HEK293 (cell line): ENCODE measurements at regions not wholly inside any gene's neighbourhood (a gene's known extent, or its start where the extent isn't known, plus 50 kb on each side); places are given as distances from the start of the nearest gene placed in this dataset.

Experiments
- CTCF ChIA-PET: fragments of 350-600 bp; formaldehyde crosslinking; extraction: SDS; loops from one replicate; lab custom pipeline; 2021; ENCODE audit warnings: antibody characterized with exemption; lab: Yijun Ruan, JAX
- POLR2A ChIA-PET: fragments of 300-600 bp; formaldehyde crosslinking; extraction: SDS; loops from one replicate; lab custom pipeline; 2020; ENCODE audit warnings: antibody characterized with exemption, inconsistent platforms; lab: Yijun Ruan, JAX
- H3K27ac ChIP-seq: fragments of 200-500 bp; sonication (Bioruptor generic); 2 replicates; pipeline ENCODE4 v1.5.1; 2014; ENCODE audit warnings: low read depth, low read length, control low read depth, inconsistent platforms; ENCODE audit errors: extremely low read depth
- H3K36me3 ChIP-seq, 2 experiments: fragments of 200-500 bp in 1 of 2; sonication (Bioruptor generic) in 1 of 2; 1 replicate in 1 of 2; 2 replicates in 1 of 2; pipeline ENCODE4 v1.5.1; 2014 to 2017; ENCODE audit warnings: inconsistent platforms in 2 of 2, low read length in 2 of 2; ENCODE audit not compliant: control insufficient read depth in 2 of 2, insufficient read depth in 1 of 2
- H3K4me1 ChIP-seq: fragments of 200-500 bp; sonication (Bioruptor generic); 2 replicates; pipeline ENCODE4 v1.5.1; 2014; ENCODE audit warnings: mild to moderate bottlenecking, low read length, inconsistent platforms; ENCODE audit not compliant: control insufficient read depth, insufficient read depth
- H3K4me3 ChIP-seq: 2 replicates; pipeline ENCODE4 v1.5.1; 2011; ENCODE audit warnings: low read depth, mild to moderate bottlenecking, control low read depth, low read length, moderate library complexity
- H3K9me3 ChIP-seq: fragments of 200-500 bp; sonication (Bioruptor generic); 2 replicates; pipeline ENCODE4 v1.5.1; 2014; ENCODE audit warnings: low read depth, low read length, inconsistent platforms; ENCODE audit not compliant: control insufficient read depth, insufficient read depth
- FEZF1 ChIP-seq: fragments of 450-650 bp; formaldehyde crosslinking; IDR thresholded peaks from 2 replicates; pipeline ENCODE4 v1.5.1; 2016; ENCODE audit warnings: missing biosample characterization, missing genetic modification characterization
- IKZF3 ChIP-seq: fragments of 450-650 bp; IDR thresholded peaks from 2 replicates; pipeline ENCODE4 v1.5.0; 2018; ENCODE audit warnings: missing biosample characterization, mild to moderate bottlenecking, missing genetic modification characterization, moderate library complexity
- MEIS1 ChIP-seq: sonication (generic); formaldehyde crosslinking; IDR thresholded peaks from 2 replicates; pipeline ENCODE4 v1.8.1; 2022; ENCODE audit warnings: missing genetic modification reagents, mild to moderate bottlenecking, borderline replicate concordance
- MYNN ChIP-seq: fragments of 450-650 bp; formaldehyde crosslinking; IDR thresholded peaks from 2 replicates; pipeline ENCODE4 v1.5.1; 2016; ENCODE audit warnings: missing biosample characterization, missing genetic modification characterization, borderline replicate concordance
- SCRT2 ChIP-seq: fragments of 450-650 bp; formaldehyde crosslinking; IDR thresholded peaks from 2 replicates; pipeline ENCODE4 v1.5.1; 2016; ENCODE audit warnings: missing biosample characterization, missing genetic modification characterization
- WT1 ChIP-seq: fragments of 450-650 bp; formaldehyde crosslinking; IDR thresholded peaks from 2 replicates; pipeline ENCODE4 v1.5.1; 2016; ENCODE audit warnings: missing biosample characterization, missing genetic modification characterization
- ZNF146 ChIP-seq: fragments of 450-650 bp; formaldehyde crosslinking; IDR thresholded peaks from 2 replicates; pipeline ENCODE4 v1.5.1; 2016; ENCODE audit warnings: missing biosample characterization, missing genetic modification characterization
- ZNF155 ChIP-seq: fragments of 450-650 bp; formaldehyde crosslinking; IDR thresholded peaks from 2 replicates; pipeline ENCODE4 v1.5.1; 2016; ENCODE audit warnings: missing biosample characterization, missing genetic modification characterization
- ZNF202 ChIP-seq: fragments of 450-650 bp; formaldehyde crosslinking; IDR thresholded peaks from 2 replicates; pipeline ENCODE4 v1.5.1; 2016; ENCODE audit warnings: missing biosample characterization, missing genetic modification characterization, borderline replicate concordance
- ZNF221 ChIP-seq: fragments of 450-650 bp; formaldehyde crosslinking; IDR thresholded peaks from 2 replicates; pipeline ENCODE4 v1.5.1; 2017; ENCODE audit warnings: missing biosample characterization, missing genetic modification characterization, borderline replicate concordance
- ZNF350 ChIP-seq: fragments of 450-650 bp; formaldehyde crosslinking; IDR thresholded peaks from 2 replicates; pipeline ENCODE4 v1.5.0; 2017; ENCODE audit warnings: missing biosample characterization, mild to moderate bottlenecking, missing genetic modification characterization
- ZNF354C ChIP-seq: fragments of 450-650 bp; formaldehyde crosslinking; IDR thresholded peaks from 2 replicates; pipeline ENCODE4 v1.5.1; 2016; ENCODE audit warnings: missing biosample characterization, missing genetic modification characterization, low read depth, borderline replicate concordance
- ZNF366 ChIP-seq: fragments of 450-650 bp; formaldehyde crosslinking; conservative IDR thresholded peaks from 2 replicates; pipeline ENCODE4 v1.5.1; 2016; ENCODE audit warnings: missing biosample characterization, missing genetic modification characterization
- ZNF416 ChIP-seq: fragments of 450-650 bp; formaldehyde crosslinking; IDR thresholded peaks from 2 replicates; pipeline ENCODE4 v1.5.1; 2016; ENCODE audit warnings: missing biosample characterization, missing genetic modification characterization
- ZNF501 ChIP-seq: fragments of 450-650 bp; formaldehyde crosslinking; IDR thresholded peaks from 2 replicates; pipeline ENCODE4 v1.5.1; 2016; ENCODE audit warnings: missing biosample characterization, missing genetic modification characterization
- ZNF548 ChIP-seq: fragments of 450-650 bp; formaldehyde crosslinking; IDR thresholded peaks from 2 replicates; pipeline ENCODE4 v1.5.1; 2016; ENCODE audit warnings: missing biosample characterization, missing genetic modification characterization
- ZNF585B ChIP-seq: fragments of 450-650 bp; formaldehyde crosslinking; IDR thresholded peaks from 2 replicates; pipeline ENCODE4 v1.5.1; 2016; ENCODE audit warnings: missing biosample characterization, missing genetic modification characterization
- ZNF600 ChIP-seq: fragments of 450-650 bp; formaldehyde crosslinking; IDR thresholded peaks from 2 replicates; pipeline ENCODE4 v1.5.1; 2016; ENCODE audit warnings: missing biosample characterization, missing genetic modification characterization
- ZNF791 ChIP-seq: fragments of 450-650 bp; formaldehyde crosslinking; IDR thresholded peaks from 2 replicates; pipeline ENCODE4 v1.5.1; 2016; ENCODE audit warnings: missing biosample characterization, missing genetic modification characterization
- ZNF837 ChIP-seq: fragments of 450-650 bp; formaldehyde crosslinking; IDR thresholded peaks from 2 replicates; pipeline ENCODE4 v1.5.1; 2016; ENCODE audit warnings: missing biosample characterization, missing genetic modification characterization
- ZNF843 ChIP-seq: fragments of 450-650 bp; formaldehyde crosslinking; IDR thresholded peaks from 2 replicates; pipeline ENCODE4 v1.5.1; 2016; ENCODE audit warnings: missing biosample characterization, missing genetic modification characterization
- TF ChIP-seq, protein P1 (sequence below): fragments of 450-650 bp; formaldehyde crosslinking; IDR thresholded peaks from 2 replicates; pipeline ENCODE4 v1.5.1; 2017; ENCODE audit warnings: missing biosample characterization, missing genetic modification characterization
- TF ChIP-seq, protein P2 (sequence below): fragments of 450-650 bp; formaldehyde crosslinking; IDR thresholded peaks from 2 replicates; pipeline ENCODE4 v1.5.1; 2016; ENCODE audit warnings: missing biosample characterization, missing genetic modification characterization
- TF ChIP-seq, protein P3 (sequence below): fragments of 450-650 bp; formaldehyde crosslinking; IDR thresholded peaks from 2 replicates; pipeline ENCODE4 v1.5.1; 2016; ENCODE audit warnings: missing biosample characterization, missing genetic modification characterization

DNA sequence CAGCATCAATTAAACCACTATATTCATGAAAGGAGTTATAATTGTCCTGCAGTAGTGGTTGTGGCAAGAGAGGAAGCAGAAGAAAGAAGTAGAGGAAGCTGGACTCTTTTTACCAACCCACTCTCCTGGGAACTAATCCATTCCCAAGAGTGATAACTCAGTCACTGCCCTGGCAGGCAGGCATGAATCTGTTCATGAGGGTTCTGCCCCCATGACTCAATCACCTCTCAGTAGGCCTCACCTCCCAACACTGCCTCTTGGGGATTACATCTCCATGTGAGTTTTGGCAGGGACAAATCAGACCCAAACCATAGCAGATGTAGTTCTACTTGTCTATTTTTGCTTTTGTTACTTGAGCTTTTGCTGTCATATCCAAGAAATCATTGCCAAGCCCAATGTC, 232.7 kb upstream of the MAP2 start:
- Histone ChIP-seq H3K36me3 (no peaks in the 10 kb centered on the region), H3K4me1 (no peaks in the 10 kb centered on the region), H3K9me3 (no peaks in the 10 kb centered on the region), H3K4me3 (no peak overlapping the region), H3K27ac (no peak overlapping the region)
- ChIA-PET CTCF (no interaction called here), POLR2A (no interaction called here)
- TF ChIP-seq ZNF146 (tag by site-specific recombination): no peak
- TF ChIP-seq, protein P1, sequence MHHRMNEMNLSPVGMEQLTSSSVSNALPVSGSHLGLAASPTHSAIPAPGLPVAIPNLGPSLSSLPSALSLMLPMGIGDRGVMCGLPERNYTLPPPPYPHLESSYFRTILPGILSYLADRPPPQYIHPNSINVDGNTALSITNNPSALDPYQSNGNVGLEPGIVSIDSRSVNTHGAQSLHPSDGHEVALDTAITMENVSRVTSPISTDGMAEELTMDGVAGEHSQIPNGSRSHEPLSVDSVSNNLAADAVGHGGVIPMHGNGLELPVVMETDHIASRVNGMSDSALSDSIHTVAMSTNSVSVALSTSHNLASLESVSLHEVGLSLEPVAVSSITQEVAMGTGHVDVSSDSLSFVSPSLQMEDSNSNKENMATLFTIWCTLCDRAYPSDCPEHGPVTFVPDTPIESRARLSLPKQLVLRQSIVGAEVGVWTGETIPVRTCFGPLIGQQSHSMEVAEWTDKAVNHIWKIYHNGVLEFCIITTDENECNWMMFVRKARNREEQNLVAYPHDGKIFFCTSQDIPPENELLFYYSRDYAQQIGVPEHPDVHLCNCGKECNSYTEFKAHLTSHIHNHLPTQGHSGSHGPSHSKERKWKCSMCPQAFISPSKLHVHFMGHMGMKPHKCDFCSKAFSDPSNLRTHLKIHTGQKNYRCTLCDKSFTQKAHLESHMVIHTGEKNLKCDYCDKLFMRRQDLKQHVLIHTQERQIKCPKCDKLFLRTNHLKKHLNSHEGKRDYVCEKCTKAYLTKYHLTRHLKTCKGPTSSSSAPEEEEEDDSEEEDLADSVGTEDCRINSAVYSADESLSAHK (tag by site-specific recombination): no peak
- no peak for TF ChIP-seq ZNF221 (tag by site-specific recombination)
- TF ChIP-seq, protein P2, sequence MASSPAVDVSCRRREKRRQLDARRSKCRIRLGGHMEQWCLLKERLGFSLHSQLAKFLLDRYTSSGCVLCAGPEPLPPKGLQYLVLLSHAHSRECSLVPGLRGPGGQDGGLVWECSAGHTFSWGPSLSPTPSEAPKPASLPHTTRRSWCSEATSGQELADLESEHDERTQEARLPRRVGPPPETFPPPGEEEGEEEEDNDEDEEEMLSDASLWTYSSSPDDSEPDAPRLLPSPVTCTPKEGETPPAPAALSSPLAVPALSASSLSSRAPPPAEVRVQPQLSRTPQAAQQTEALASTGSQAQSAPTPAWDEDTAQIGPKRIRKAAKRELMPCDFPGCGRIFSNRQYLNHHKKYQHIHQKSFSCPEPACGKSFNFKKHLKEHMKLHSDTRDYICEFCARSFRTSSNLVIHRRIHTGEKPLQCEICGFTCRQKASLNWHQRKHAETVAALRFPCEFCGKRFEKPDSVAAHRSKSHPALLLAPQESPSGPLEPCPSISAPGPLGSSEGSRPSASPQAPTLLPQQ (tag by site-specific recombination): no peak
- TF ChIP-seq IKZF3 (tag by site-specific recombination): no peak
- TF ChIP-seq ZNF155: no peak
- TF ChIP-seq ZNF202: no peak
- TF ChIP-seq ZNF791 (tag by site-specific recombination): no peak
- TF ChIP-seq SCRT2 (tag by site-specific recombination): no peak
- TF ChIP-seq ZNF600 (tag by site-specific recombination): no peak
- no peak for TF ChIP-seq MEIS1 (CRISPR knock-in tag)
- no peak for TF ChIP-seq ZNF366 (tag by site-specific recombination)

DNA sequence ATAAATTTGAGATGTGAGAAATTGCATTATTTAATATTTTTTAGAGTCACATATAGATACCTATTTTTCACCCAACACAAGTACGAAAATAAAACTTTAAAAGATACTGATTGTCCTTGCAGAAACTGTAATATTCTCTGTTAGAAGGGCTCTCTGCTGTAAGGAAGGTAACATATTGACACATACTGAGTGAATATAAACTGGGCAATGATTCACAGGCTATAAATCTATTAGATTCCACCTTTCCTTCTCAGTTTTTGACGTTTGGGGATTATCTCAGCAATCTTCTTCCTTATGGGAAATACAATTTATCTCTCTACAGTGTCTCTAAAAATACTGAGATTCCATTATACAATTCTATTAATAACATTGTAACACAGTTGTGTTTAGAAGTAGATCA, 229.1 kb upstream of the MAP2 start:
- H3K4me1 ChIP-seq: no peaks in the 10 kb centered on the region
- H3K27ac ChIP-seq: no peak overlapping the region
- POLR2A ChIA-PET: no interaction called here
- TF ChIP-seq MYNN (no peak), SCRT2 (tag by site-specific recombination) (no peak), FEZF1 (tag by site-specific recombination) (no peak), ZNF548 (no peak), ZNF350 (tag by site-specific recombination) (no peak), ZNF837 (tag by site-specific recombination) (no peak), ZNF416 (tag by site-specific recombination) (no peak), ZNF501 (no peak), ZNF585B (tag by site-specific recombination) (no peak), ZNF354C (tag by site-specific recombination) (no peak), ZNF843 (no peak), WT1 (no peak)
- TF ChIP-seq, protein P3, sequence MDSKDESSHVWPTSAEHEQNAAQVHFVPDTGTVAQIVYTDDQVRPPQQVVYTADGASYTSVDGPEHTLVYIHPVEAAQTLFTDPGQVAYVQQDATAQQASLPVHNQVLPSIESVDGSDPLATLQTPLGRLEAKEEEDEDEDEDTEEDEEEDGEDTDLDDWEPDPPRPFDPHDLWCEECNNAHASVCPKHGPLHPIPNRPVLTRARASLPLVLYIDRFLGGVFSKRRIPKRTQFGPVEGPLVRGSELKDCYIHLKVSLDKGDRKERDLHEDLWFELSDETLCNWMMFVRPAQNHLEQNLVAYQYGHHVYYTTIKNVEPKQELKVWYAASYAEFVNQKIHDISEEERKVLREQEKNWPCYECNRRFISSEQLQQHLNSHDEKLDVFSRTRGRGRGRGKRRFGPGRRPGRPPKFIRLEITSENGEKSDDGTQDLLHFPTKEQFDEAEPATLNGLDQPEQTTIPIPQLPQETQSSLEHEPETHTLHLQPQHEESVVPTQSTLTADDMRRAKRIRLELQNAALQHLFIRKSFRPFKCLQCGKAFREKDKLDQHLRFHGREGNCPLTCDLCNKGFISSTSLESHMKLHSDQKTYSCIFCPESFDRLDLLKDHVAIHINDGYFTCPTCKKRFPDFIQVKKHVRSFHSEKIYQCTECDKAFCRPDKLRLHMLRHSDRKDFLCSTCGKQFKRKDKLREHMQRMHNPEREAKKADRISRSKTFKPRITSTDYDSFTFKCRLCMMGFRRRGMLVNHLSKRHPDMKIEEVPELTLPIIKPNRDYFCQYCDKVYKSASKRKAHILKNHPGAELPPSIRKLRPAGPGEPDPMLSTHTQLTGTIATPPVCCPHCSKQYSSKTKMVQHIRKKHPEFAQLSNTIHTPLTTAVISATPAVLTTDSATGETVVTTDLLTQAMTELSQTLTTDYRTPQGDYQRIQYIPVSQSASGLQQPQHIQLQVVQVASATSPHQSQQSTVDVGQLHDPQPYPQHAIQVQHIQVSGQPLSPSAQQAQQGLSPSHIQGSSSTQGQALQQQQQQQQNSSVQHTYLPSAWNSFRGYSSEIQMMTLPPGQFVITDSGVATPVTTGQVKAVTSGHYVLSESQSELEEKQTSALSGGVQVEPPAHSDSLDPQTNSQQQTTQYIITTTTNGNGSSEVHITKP (tag by site-specific recombination): no peak
- H3K4me3 ChIP-seq: no peak overlapping the region
- CTCF ChIA-PET: no interaction called here
- no peaks in the 10 kb centered on the region for H3K9me3 ChIP-seq
- H3K36me3 ChIP-seq: no peaks in the 10 kb centered on the region
